NCI-H2029 treated with DMSO at 0.1 percent for 48 hours (cell line): ENCODE measurements at regions not wholly inside any gene's neighbourhood (a gene's known extent, or its start where the extent isn't known, plus 50 kb on each side); places are given as distances from the start of the nearest gene placed in this dataset.

Experiments used
- DNase-seq: peaks from one replicate; lab custom pipeline; 2025; lab: John Stamatoyannopoulos, UW

DNA sequence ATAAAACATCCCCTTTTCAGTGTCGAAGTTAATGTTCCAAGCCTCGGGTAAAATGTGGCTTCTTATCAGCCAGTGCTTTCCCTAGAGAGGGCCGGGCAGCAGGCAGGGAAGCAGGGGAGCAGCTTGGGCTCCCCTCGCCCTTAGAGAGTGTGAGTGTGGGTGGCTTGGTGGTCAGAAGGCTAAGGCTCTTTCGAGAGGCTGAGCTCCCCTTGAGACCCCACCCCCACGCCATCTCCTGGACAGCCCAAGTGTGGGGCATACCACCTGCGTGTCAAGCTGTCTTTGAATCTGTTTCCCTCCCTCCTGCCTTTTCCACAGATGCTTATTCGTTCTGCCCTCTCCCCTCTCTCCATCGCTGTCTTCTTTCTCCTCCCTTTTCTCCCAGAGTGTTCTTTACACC is 95.1 kb upstream of the FOXP4 start:
- DNase-seq = no peak

DNA sequence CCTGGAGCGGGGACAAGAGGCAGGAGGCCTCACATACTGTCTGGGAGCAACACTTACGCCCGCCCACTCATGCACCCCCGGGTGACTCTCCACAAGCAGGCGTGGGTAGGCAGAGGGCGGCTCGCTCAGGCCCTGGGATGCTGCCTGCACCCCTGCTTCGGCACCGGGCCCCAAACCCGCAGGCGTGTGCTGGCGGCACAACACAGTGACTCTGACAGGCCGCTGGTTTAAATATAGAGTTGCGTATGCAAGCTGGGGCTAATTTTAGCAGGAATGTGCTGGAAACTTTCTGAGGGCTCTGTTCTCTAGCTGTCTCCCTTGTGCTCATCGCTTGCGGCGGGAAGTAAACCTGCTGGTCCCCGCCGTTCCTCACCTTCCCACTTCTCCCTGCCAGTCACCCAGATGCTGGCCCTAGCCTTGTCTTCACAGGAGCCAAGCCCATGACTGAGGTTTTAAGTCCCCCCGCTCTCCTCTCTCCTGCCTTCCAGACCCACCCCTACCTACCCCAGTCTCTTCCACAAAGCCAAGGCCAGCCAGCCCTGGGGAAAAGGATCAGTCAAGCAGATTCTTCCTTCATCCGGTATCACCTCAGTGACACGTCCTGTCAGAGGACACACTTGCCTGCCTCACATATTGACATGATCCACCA is 94.5 kb upstream of the FOXP4 start:
- no peak for DNase-seq

DNA sequence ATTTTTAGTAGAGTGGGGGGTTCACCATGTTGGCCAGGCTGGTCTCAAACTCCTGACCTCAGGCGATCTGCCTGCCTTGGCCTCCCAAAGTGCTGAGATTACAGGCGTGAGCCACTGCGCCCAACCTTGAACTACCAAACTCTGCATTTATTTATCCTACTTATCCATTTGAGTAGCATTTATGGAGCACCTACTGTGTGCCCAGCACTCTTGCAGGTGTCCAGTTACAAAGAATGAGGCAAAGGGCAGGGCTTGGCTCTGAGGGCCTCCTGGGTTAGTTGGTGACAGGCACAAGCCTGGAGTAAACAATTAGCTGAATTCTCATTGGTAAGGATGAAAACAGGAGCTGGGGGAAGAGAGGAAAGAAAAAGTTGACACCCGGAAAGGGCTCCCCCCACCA is 93.4 kb upstream of the FOXP4 start:
- no peak for DNase-seq

DNA sequence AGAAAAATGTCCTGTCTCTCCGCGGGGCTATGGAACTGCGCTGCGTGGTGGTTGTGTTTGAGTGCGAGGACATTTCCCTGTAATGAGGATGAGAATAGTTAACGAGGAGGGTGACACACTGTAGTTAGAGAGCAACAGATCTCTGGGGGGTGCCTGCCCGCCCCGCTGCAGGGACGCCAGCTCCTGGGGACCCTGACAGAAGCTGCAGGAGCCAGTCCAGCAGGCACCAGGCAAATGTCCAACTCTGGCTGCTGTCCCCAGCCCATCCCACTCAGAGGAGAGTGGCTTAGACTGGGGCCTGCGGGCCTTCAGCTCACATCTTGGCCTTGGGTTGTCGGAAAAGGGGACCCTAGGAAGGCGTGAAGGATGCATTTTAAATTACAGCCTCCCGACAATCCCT is 92.9 kb upstream of the FOXP4 start:
- no peak for DNase-seq

DNA sequence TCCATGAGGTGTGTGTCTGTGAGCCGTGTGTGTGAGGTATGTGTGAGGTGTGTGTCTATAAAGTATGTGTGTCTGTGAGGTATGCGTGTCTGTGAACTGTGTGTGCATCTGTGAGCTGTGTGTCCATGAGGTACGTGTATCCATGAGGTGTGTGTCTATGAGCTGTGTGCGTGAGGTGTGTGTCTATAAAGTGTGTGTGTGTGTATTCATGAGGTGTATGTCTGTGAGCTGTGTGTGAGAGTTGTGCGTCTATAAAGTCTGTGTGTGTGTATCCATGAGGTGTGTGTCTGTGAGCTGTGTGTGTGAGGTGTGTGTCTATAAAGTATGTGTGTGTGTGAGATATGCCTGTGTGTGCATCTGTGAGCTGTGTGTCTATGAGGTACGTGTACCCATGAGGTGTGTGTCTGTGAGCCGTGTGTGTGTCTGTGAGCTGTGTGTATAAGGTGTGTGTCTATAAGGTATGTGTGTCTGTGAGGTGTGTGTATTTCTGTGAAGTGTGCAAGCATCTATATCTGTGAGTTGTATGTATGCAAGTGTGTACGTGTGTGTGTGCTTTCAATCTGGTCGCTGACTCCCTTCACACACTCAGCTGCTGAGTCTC is 91.9 kb upstream of the FOXP4 start:
- no peak for DNase-seq

DNA sequence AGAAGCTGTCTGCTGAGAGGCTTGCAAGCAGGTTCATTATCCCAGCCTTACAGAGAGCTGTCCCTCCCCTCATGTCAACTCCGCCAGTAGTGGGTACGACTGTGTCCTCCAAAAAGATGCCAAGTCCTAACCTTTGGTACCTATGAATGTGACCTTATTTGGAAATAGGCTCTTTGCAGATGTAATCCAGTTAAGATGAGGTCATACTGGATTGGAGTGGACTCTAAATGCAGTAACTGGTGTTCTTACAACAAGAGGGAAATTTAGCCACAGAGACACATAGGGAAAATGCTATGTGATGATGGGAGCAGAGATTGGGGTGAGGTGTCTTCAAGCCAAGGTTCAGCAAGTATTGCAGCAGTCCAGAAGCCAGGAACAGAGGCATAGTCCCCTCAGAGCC is 90.8 kb upstream of the FOXP4 start:
- no peak for DNase-seq

DNA sequence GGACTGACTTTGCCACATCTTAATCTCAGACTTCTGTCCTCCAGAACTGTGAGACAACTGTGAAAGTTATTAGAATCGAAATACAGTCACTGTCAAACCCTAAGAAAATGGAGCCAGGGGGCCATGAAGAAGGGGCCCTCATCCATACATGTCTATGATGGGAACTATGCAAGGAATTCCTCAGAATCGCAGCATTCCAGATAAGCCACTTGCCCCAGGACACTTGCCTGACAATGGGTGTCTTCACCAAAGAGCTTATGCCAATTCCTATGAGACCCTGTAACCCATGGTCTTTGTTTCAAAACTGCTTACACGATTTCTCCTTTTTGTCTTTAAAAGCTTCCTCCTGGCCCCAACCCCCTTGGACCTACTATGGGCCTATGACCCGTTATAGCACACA is 90.4 kb upstream of the FOXP4 start:
- no peak for DNase-seq

DNA sequence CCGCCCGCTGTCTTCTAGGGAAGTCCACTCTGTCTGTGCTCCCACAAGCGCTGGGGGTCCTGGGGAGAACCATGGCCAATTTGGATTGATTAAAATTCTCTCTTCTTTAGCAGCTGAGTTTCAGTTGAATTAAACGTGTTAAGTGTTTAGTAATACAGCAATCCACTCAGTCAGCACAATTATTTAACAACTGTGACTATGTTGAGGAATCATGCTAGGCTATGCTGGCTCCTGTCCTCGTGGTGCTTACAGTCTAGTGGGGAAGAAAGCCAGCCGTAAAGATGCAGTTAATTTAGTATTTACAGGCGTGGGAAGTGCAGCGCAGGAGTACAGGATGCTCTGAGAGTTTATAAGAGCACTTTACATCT is 88.9 kb upstream of the FOXP4 start:
- DNase-seq = no peak

DNA sequence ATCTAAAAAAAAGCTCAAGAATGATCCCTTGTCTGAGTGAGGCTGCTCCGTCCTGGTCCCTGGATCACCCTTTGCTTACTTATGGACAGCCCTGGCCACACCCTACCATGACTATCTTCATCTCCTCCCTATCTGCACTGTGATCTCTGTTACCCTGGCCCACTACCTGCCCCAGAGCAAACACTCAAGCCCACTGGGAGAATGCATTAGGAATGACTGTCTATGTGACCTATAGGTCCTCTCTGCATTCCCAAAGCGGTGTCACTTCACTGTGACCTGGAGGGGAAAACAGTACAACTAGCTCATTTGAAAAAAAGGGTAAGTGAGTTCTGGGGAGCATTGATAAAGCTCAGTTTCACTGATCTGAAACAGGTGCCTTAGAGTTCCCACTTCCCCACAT is 86.4 kb upstream of the FOXP4 start:
- no peak for DNase-seq

DNA sequence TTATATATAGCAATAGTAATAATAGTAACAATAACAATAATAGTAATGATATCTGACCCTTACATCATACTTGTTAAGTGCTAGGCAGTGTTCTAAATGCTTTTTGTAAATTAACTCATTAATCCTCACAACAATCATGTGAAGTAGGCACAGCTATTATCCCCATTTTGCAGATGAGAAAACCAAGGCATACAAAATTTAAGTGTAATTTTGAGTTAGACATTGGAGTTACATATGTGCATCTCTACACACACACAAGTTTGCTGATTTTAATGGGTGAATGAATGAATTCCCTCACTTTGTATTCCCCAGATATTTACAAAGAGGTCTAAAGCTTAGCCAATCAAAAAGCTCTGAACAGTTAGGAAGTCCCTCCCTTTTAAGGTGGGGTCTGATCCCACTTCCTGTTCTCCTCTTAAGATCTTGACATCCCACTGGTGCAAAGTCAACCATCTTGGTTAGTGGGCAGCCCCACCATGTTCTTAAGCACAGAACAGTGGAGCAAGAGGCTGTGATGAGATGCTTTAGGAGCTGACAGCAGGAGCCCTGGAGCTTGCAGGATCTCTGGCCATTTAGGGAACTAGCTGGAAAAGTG is 85.3 kb upstream of the FOXP4 start:
- no peak for DNase-seq

DNA sequence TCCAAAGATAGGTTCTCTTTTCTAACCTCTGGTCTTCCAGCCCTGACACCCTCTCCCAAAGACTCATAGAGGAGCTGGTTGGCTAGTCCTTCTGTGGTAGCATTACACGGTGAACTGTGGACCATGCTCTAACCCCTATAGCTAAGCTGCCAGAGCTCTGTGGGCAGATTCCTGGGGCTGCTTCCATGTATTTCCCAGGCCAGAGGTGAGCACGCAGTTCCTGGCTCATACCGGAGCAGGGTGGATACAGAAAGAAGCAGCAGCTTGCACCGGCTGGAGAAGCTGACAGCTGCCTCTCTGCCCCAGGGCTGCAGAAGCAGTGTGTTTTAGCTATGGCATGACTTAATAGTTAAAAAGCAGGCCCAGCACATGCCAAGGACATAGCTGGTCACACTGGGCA is 84.1 kb upstream of the FOXP4 start:
- DNase-seq = no peak

DNA sequence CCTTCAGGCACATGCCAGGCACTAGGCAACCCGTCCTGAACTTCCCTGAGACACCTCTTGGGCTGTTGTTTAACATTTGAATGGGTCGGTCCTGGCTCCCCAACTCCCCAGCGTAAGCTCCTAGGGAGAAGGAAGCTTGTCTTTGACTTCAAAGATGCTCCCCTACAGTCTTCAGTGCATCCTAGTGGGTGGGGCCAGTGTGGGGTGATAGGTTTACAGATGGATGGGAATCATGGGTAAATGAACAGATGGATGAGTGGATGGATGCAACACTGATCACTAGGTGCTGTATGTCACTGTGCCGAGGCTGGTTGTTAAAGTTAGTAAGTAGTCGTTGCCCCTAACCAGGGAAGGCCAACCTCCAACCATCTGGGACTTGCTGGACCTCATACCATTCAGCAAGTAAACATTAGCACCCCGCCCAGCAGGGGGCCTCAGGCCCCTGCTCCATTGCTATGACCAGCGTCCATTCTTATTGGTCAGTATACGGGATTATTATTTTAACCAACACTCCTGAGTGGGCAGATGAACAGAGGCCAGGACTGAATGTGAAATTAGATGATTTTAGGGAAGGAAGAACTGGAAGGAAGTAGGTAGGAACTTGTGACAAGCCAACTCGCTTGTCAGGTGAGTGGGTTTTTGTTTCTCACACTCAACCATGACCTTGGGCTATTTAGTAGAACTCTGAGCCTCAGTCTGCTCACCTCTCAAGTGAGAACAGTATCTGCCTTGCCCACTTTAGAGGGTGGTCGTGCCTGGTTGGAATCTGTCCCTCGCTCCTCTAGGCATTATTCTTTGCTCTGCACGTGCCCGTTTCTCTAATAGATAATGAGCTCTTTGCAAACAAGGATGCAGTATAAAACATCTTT is 82.9 kb upstream of the FOXP4 start:
- DNase-seq = no peak

DNA sequence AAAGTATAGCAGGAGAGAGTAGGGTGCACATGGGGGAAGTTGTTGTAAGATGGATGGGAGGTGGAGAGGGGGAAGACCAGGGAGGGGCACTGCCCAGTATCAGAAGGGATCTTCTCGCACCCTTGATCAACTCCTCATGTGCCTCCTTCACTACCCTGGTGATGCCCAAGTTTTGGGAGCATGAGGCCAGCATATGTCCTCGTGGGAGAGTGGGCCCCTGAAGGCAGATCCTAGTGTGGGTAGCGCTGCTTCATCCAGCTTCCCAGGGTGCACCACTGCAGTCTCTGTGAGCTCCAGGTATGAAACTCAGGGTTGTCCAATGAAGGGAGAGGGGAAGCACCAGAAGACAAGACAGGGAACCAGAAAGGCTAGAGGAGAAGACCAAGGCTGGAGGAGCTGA is 82.2 kb upstream of the FOXP4 start:
- DNase-seq = no peak

DNA sequence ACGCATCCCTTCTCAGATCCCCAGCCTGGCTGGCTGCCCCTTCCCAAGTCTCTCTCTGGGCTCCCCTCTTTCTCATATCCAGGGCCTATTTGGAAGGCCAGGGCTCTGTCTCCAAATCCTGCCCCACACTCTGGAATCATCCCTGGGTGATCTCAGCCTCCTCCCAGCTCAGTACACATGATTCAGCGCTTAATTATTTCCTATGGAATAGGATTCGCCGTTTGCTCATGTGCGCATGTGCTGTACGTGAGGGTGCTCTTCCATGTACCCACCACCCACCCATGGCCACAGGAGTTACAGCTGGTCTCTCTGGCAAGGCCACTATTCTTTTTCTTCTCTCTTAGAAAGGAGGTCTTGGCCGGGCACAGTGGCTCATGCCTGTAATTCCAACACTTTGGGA is 81.7 kb upstream of the FOXP4 start:
- no peak for DNase-seq

DNA sequence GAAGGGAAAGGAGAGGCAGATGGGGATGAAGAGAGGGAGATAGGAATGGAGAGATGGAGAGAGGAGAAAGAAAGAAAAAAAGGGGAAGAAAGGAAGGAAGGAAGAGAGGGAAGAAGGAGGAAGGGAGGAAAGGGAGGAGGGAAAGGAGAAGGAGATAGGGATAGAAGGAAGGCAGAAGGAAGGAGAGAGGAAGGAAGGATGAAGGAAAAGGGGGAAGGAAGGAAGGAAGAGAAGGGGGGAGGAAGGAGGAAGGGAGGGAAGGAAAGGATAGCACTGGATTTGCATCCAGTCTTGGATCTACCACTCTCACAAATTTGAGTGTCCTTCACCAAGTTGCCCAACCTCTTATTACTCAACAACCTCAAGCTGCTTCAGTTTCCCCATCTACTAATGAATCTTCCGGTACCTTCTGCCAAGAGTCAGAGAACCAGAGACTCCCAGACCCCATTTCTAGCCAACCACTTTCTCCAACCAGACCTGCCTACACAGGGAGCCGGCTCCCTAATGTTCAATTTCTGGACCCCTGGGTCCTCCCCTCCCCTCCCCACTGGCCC is 79.7 kb upstream of the FOXP4 start:
- DNase-seq = no peak

DNA sequence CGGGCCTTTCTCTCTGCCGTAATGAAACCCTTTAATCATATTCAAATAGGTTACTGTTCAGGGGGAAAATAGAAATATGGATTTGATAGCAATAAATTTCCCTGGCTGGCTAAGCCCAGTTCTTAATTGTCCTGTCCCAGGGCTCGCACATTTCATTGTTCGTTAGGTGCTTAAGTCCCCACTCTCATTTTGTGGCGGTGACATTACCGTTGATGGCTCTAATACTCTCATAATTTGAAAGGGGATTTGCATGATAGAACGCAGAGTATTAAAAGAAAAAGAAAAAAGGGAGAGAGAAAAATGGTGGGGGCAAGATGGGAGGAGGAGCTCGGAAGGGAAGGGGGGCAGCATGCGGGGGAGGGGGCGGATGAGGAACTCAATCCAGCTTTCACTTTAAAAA is 79.1 kb upstream of the FOXP4 start:
- no peak for DNase-seq

DNA sequence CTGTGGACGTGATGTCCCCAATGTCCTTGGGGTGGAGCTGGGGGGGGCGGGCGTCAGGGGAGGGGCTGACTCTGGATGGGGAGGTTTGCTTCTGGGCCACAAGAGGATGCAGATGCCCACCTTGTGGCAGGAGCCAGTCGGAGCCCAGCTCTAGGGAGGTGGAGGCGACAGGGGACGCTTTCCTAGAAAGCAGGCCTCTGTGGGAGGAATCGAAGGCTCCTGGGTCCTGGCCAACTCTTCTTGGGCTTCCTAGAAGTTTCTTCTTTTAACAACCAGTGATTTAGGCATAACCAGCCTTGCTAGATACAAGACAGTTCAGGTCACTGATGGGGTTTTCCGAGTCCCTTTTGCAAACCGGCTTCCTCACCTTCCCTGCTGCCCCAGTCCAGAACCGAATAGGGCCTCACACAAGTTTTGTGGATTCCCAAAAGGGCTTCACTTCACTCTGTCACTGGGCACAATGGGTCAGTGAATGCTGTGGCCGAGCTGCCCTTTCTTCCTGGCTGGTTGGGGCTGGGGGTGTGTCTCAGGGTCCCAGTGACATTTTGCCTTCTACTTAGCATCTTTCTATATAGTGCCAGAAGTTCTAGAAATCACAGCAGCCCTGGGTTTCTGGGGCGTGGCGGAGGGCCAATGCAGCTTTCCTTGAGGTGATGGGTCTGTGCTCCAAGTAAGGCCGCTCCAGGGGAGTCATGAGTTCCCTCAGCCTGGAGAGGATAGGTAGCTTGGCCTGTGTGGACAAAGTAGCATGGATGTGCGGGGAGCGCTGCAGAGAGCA is 78.4 kb upstream of the FOXP4 start:
- no peak for DNase-seq

DNA sequence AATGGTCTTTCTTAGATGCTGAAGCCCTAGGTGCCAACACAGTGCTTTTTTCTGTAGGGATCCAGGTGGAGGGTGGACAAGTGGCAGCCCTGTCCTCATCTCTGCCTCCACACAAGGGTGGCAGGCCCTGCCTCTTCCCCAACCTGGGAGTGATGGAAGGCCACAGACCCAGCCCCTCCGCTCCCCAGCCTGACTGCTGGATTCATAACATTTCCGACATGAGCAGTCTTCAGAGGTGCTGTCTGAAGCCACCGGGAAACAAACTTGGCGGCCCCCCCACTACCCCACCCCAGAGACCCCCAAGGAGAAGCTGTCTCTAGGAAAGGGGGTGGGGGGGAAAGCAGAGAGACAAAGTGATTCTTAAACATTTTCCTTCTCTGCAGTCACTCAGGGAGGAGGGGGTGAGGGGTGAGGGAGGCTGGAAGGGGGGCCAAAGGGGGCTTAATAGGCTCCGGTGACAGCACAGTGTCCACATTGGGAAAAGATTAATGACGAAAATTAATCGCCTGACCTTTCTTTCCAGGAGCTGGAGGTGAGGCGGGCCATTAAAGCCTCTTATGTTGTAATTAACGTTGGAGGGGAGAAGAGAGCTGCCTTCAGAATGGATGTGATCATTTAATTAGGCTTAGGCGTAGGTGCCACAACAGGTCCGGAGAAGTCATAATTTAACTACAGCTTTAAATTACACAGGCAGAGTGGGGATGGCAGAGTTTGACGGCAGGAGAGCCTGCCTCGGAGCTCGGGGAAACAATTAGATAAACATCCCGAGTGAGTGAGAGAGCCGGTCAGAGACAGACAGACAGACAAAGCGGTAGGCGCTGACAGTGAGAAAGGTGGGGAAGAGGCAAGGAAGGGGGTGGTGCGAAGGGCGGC is 76.8 kb upstream of the FOXP4 start:
- no peak for DNase-seq

DNA sequence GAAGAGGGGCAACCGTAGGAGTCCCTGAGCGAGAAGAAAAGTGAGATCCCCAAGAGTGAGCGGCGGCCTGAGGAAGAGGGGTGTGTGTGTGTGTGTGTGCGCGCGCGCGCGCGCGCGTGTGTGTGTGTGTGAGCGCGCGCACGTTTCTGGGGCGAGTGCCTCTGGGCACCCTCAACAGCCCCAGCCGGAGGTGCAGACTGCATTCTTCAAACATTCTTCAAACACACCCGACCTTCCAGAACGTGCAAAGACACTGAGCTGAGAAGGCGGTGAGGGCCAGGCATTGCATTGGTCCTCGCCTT is 76.2 kb upstream of the FOXP4 start:
- no peak for DNase-seq

DNA sequence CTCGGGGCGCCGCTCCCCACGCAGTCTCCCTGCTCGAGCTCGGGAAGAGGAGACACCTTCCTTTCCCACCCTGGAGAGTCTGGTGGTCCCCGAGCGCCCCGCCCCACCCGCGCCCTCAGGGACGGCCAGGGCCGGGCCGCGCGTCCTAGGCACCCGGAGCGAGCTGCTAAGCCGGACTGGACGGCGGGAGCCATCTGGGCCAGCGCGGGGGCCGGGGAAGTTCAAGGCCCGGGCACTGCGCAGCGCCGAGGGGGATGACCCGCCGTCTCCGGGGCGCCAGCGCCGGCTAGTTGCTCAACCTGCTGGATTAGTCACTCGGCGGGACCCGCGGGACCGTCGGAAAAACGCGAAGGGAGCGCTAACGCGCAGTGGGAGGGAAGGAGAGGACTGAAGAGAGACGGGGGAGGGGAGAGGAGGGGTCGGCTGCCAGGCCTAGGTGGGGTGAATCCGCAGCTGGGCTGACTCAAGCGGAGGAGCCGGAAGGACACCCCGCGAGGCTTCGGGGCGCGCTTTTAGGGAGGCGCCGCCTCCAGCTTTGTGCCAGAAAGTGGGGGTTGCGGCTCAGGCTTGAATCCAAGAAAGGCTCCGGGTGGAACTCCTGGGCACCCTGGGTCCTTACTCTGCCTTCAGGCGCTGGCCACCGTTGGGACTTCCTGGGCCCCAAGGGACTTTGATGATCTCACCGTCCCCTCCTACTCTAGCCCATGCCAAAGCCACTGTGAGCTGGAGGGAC is 75.7 kb upstream of the FOXP4 start:
- no peak for DNase-seq
